HCT116 (cell line): ENCODE measurements at regions not wholly inside any gene's neighbourhood (a gene's known extent, or its start where the extent isn't known, plus 50 kb on each side); places are given as distances from the start of the nearest gene placed in this dataset.

Source experiments
- CEBPB ChIP-seq: IDR thresholded peaks from 2 replicates; pipeline ENCODE4 v1.6.1; 2012; ENCODE audit warnings: low read depth
- EZH2 ChIP-seq: fragments of 200-600 bp; sonication (generic); IDR thresholded peaks from 2 replicates; pipeline ENCODE4 v1.6.1; 2017; ENCODE audit warnings: antibody characterized with exemption, mixed run types
- EZH2phosphoT487 ChIP-seq: fragments of 200-600 bp; IDR thresholded peaks from 2 replicates; pipeline ENCODE4 v1.6.1; 2018; ENCODE audit warnings: antibody characterized with exemption, borderline replicate concordance
- POLR2A ChIP-seq: IDR thresholded peaks from 2 replicates; pipeline ENCODE4 v1.7.0; 2011; ENCODE audit warnings: borderline replicate concordance; ENCODE audit not compliant: insufficient read depth, insufficient read length; ENCODE audit errors: extremely low read depth
- POLR2AphosphoS5 ChIP-seq: IDR thresholded peaks from 2 replicates; pipeline ENCODE4 v1.6.1; 2011; ENCODE audit warnings: mild to moderate bottlenecking, low read depth, low read length, moderate library complexity
- REST ChIP-seq: IDR thresholded peaks from 2 replicates; pipeline ENCODE4 v1.6.1; 2012; ENCODE audit warnings: low read depth
- SIN3A ChIP-seq: IDR thresholded peaks from 2 replicates; pipeline ENCODE4 v1.6.1; 2012; ENCODE audit warnings: low read depth
- SP1 ChIP-seq: IDR thresholded peaks from 2 replicates; pipeline ENCODE4 v1.6.1; 2012; ENCODE audit warnings: low read depth
- TF ChIP-seq, protein P1 (sequence below), 3 experiments: fragments of 200-600 bp in 1 of 3; sonication (generic) in 1 of 3; IDR thresholded peaks in 2 of 3; conservative IDR thresholded peaks in 1 of 3; 2 replicates each; pipeline ENCODE4 v1.5.1; 2012 to 2017; ENCODE audit warnings: low read depth in 2 of 3, low read length in 2 of 3, antibody characterized with exemption in 1 of 3, borderline replicate concordance in 1 of 3, control low read depth in 1 of 3, mild to moderate bottlenecking in 1 of 3, mixed read lengths in 1 of 3, mixed run types in 1 of 3, moderate library complexity in 1 of 3; ENCODE audit not compliant: insufficient read depth in 1 of 3
- TF ChIP-seq, protein P2 (sequence below): IDR thresholded peaks from 2 replicates; pipeline ENCODE4 v1.6.1; 2011; ENCODE audit warnings: mild to moderate bottlenecking, low read length, moderate library complexity; ENCODE audit not compliant: insufficient replicate concordance; ENCODE audit errors: extremely low read depth

DNA sequence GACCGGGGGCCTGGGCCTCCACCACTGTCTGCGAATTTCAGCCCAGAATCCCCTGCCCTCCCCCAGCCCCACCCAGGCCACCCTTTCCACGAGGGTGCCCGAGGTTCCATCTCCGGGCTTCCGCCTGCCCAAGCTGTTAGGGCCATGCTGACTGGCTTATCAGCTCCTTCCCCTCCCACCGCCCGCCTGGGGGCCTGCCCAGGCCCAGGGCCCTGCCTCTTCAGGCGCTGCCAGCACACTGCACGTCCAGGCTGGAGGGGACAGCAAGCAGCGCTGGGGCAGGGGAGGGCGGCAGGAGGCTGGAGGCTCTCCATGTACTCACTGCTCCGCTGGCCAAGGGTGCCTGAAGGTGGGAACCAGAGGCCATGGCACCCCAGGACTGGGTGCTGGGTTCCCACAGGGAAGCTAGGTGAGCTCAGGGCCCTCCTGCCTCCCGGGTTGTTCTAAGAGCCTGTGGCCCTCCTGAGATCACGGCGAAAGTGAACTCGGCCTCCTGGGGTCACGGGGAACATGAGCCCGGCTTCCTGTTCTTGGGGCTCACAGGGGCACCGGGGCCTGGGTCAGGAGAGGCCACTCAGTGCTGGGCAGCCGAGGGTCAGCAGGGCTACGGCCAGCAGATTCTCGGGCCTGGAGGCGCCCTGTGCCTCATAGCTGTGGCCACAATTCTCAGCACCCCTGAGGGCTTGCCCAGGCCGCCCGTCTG is 57.7 kb upstream of the EGFL7 start:
- TF ChIP-seq POLR2AphosphoS5 (no peak), EZH2 (no peak), POLR2A (no peak), CEBPB (no peak), REST (no peak), SP1 (no peak), SIN3A (no peak), EZH2phosphoT487 (no peak)
- TF ChIP-seq, protein P1, sequence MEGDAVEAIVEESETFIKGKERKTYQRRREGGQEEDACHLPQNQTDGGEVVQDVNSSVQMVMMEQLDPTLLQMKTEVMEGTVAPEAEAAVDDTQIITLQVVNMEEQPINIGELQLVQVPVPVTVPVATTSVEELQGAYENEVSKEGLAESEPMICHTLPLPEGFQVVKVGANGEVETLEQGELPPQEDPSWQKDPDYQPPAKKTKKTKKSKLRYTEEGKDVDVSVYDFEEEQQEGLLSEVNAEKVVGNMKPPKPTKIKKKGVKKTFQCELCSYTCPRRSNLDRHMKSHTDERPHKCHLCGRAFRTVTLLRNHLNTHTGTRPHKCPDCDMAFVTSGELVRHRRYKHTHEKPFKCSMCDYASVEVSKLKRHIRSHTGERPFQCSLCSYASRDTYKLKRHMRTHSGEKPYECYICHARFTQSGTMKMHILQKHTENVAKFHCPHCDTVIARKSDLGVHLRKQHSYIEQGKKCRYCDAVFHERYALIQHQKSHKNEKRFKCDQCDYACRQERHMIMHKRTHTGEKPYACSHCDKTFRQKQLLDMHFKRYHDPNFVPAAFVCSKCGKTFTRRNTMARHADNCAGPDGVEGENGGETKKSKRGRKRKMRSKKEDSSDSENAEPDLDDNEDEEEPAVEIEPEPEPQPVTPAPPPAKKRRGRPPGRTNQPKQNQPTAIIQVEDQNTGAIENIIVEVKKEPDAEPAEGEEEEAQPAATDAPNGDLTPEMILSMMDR (IDR thresholded peaks at IDR 0.05 in 2 of 3, conservative IDR thresholded peaks at IDR 0.05 in 1 of 3; ENCODE audit: borderline replicate concordance in 1 of 3, insufficient read depth in 1 of 3, low read depth in 2 of 3, low read length in 2 of 3), result no peak
- TF ChIP-seq, protein P2, sequence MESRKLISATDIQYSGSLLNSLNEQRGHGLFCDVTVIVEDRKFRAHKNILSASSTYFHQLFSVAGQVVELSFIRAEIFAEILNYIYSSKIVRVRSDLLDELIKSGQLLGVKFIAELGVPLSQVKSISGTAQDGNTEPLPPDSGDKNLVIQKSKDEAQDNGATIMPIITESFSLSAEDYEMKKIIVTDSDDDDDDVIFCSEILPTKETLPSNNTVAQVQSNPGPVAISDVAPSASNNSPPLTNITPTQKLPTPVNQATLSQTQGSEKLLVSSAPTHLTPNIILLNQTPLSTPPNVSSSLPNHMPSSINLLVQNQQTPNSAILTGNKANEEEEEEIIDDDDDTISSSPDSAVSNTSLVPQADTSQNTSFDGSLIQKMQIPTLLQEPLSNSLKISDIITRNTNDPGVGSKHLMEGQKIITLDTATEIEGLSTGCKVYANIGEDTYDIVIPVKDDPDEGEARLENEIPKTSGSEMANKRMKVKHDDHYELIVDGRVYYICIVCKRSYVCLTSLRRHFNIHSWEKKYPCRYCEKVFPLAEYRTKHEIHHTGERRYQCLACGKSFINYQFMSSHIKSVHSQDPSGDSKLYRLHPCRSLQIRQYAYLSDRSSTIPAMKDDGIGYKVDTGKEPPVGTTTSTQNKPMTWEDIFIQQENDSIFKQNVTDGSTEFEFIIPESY, result no peak
